22Rv1 (cell line): ENCODE measurements at regions not wholly inside any gene's neighbourhood (a gene's known extent, or its start where the extent isn't known, plus 50 kb on each side); places are given as distances from the start of the nearest gene placed in this dataset.

Experiments
- H3K27ac ChIP-seq: fragments of 450-650 bp; 2 replicates; pipeline ENCODE4 v1.5.1; 2017
- ZFX ChIP-seq: fragments of 450-650 bp; IDR thresholded peaks from 2 replicates; pipeline ENCODE4 v1.6.1; 2017; ENCODE audit warnings: antibody characterized with exemption, borderline replicate concordance
- TF ChIP-seq, protein P1 (sequence below): fragments of 450-650 bp; IDR thresholded peaks from 2 replicates; pipeline ENCODE4 v1.5.1; 2017; ENCODE audit warnings: mild to moderate bottlenecking

DNA sequence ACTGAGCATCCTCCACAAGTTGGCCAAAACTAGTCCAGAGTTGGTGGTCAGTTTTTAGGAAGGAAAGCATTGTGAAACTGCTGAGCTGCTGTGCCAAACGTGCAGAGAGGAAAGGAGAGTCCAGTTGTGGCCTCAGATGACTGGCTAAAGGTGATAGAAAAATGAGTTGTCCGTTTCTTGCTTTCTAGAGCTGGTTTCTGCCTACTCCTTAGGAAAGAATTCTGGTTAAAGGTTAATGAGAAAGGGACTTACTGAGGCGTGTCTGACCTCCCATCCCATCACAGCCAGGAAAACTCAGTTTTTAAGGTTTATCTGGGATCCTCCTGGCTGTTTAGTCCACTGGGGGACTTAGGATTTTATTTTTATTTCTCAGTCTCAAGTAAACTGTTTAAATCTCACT lies 1186.3 kb downstream of the UQCRFS1 start:
- TF ChIP-seq ZFX = no peak
- TF ChIP-seq, protein P1, sequence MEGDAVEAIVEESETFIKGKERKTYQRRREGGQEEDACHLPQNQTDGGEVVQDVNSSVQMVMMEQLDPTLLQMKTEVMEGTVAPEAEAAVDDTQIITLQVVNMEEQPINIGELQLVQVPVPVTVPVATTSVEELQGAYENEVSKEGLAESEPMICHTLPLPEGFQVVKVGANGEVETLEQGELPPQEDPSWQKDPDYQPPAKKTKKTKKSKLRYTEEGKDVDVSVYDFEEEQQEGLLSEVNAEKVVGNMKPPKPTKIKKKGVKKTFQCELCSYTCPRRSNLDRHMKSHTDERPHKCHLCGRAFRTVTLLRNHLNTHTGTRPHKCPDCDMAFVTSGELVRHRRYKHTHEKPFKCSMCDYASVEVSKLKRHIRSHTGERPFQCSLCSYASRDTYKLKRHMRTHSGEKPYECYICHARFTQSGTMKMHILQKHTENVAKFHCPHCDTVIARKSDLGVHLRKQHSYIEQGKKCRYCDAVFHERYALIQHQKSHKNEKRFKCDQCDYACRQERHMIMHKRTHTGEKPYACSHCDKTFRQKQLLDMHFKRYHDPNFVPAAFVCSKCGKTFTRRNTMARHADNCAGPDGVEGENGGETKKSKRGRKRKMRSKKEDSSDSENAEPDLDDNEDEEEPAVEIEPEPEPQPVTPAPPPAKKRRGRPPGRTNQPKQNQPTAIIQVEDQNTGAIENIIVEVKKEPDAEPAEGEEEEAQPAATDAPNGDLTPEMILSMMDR = no peak
- H3K27ac ChIP-seq = no peak overlapping the region

DNA sequence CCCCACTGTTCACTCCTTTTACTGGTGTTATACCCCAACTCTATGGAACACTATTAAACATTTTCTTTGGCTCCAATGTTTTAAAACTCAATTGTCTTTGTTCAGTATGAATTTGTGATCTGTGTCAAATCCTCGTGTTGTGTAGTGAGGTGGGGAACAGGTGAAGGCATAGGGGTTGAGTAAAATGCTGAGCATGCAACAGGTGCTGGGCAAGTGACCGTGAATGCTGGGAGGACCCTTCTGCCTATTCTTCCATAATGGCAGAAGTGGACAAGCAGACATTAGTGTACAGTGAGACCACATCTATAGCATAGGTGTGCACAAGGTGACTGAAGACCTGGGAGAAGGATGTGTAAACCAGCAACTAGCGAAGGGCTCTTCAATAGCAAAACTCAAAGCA lies 1188.0 kb downstream of the UQCRFS1 start:
- H3K27ac ChIP-seq = no peak overlapping the region
- no peak for TF ChIP-seq ZFX
- TF ChIP-seq, protein P1 = no peak

DNA sequence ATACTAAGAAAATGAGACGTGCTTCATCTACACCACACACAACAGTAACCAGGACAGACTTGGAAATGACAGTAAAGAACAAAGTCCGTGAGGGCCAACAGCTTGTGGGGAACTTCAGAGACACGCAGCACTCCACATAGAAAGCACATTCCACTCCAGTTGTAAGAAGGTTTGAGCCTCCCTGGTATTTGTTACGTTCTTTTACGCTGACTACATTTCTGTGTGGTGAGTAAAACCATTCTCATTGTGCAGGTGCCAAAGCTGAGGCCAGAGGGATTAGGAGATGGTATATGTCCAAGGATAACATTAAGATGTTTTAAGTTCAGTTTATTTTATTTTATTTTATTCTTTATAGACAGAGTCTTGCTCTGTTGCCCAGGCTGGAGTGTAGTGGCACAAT lies 1189.9 kb downstream of the UQCRFS1 start:
- no peak overlapping the region for H3K27ac ChIP-seq
- TF ChIP-seq ZFX = no peak
- TF ChIP-seq, protein P1 = no peak

DNA sequence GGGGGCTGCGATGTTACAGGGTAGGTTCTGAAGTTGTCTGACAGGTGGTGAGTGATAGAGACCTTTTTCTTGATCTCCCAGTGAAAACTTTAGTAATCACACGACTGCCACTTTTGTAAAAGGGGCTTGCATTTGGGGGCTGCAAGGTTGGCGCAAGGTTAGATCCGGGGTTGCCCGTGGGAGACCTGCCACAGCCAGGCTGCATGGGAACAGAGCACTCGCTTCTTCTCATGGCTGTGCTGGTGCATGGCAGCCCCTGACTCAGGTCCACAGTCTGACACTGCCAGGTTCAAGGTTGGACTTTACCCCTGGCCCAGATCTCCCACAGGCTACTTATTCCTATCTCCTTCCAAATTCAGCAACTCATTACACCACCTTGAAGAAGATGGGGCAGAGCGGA lies 1190.4 kb downstream of the UQCRFS1 start:
- no peak overlapping the region for H3K27ac ChIP-seq
- TF ChIP-seq, protein P1 = no peak
- TF ChIP-seq ZFX = no peak

DNA sequence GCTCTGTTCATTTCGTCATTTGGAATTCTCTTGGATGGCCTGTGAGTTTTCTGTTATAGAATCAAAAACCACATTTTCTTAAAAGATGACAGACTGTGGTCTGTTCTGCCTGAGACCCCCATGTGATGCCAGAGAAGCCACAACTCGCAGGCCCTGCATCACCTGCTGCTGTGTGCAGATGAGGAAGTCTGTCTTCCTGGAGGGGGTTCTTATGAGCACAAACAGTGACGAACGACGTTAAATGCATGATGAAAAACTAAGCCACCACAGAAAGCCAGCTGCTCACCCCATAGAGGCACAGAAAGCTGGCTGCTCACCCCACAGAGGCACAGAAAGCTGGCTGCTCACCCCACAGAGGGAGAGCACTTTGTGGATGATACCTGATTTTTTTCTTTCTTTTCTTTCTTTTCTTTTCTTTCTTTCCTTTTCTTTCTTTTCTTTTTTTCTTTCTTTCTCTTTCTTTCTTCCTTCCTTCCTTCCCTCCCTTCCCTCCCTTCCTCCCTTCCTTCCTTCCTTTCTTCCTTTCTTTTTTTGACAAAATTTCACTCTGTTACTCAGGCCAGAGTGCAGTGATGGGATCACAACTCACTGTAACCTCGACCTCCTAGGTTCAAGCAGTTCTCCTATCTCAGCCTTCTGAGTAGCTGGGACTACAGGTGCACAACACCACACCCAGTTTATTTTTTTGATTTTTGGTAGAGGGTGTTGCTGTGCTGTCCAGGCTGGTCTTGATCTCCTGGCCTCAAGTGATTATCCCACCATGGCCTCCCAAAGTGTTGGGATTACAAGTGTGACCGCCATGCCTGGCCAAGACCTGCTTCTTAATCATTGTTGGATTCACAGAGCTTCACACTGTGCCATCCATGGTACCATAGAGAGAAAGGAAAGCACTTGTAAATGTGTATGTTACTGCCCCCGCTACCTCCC lies 1191.4 kb downstream of the UQCRFS1 start:
- H3K27ac ChIP-seq = no peak overlapping the region
- TF ChIP-seq, protein P1 = no peak
- no peak for TF ChIP-seq ZFX

DNA sequence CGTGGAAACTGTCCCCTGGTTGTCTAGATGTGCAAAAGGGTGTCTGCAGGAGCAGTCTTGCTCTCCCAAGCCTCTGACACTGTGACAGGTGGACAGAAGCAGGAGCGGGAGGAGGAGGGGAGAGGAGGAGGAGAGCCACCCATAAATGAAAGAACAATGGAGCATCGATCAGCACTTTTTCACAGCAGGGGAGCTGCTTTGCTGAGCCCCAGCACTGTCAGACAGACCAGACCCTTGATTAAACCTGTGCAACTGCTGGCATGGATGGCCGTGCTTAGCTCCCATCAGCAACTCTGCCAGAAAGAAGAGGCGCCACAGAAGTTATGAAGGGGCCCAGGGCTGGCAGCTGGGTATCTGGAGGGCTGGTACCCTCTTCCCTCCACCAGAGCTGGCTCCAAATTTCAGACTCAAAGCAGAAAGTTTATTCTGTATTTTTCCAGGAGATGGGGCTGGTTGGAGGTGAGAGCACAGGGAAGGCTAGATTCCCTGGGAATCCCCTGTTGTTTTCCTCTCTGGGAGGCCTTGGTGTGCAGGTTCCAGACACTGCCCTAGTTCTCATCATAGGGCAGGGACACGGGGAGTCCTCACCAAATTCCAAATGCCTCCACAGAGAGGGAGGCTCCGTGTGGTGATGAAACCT lies 1192.2 kb downstream of the UQCRFS1 start:
- H3K27ac ChIP-seq = no peak overlapping the region
- TF ChIP-seq ZFX = no peak
- TF ChIP-seq, protein P1 = no peak

DNA sequence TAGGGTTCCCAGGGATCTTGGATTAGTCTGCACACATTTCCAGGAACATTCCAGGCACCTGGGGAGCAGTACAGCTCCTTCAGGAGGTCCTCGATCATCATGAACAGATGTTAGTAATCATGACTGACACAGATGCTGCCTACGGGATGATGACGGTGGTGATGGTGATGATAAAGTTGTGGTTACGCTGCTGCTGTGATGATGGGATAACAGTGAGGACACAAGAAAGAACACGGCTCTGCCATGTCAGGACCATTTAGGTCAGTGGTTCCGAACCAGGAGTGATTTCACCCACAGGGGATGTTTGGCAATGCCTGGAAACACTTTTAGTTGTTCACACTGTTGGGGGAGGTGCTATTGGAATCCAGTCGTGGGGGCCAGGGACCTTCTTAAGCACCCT lies 1193.0 kb downstream of the UQCRFS1 start:
- H3K27ac ChIP-seq = no peak overlapping the region
- no peak for TF ChIP-seq ZFX
- TF ChIP-seq, protein P1 = no peak
